Lower leg skin (tissue), 3 donors: ENCODE measurements at regions not wholly inside any gene's neighbourhood (a gene's known extent, or its start where the extent isn't known, plus 50 kb on each side); places are given as distances from the start of the nearest gene placed in this dataset.

Experiments
- POLR2A ChIP-seq, 2 donors: fragments of 450-650 bp; IDR thresholded peaks; one replicate each; pipeline ENCODE4 v1.6.1; 2016 to 2017; ENCODE audit warnings: antibody characterized with exemption in 2 of 2, mild to moderate bottlenecking in 1 of 2, moderate library complexity in 1 of 2
- TF ChIP-seq, protein P1 (sequence below), 3 donors: fragments of 450-650 bp; IDR thresholded peaks; one replicate each; pipeline ENCODE4 v1.5.1; 2016; ENCODE audit warnings: antibody characterized with exemption in 3 of 3, mild to moderate bottlenecking in 3 of 3, moderate library complexity in 2 of 3

DNA sequence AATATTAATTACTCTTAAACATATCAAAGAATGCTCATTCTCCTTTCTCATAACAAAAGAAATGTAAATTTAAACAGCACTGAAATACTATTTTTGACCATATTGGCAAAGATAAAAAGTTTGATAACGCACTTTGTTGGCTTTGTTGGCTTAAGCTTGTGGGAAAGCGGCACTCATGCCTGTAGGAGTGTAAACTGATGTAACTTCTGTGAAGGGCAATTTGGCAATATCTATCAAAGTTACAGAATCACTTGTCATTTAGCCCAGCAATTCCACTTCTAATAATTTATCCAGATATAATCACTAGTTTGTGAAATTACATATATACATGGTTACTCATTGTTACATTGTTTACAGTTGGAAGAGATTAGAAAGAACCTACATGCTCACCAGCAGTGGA is 96.3 kb upstream of the FOXN2 start:
- TF ChIP-seq, protein P1, sequence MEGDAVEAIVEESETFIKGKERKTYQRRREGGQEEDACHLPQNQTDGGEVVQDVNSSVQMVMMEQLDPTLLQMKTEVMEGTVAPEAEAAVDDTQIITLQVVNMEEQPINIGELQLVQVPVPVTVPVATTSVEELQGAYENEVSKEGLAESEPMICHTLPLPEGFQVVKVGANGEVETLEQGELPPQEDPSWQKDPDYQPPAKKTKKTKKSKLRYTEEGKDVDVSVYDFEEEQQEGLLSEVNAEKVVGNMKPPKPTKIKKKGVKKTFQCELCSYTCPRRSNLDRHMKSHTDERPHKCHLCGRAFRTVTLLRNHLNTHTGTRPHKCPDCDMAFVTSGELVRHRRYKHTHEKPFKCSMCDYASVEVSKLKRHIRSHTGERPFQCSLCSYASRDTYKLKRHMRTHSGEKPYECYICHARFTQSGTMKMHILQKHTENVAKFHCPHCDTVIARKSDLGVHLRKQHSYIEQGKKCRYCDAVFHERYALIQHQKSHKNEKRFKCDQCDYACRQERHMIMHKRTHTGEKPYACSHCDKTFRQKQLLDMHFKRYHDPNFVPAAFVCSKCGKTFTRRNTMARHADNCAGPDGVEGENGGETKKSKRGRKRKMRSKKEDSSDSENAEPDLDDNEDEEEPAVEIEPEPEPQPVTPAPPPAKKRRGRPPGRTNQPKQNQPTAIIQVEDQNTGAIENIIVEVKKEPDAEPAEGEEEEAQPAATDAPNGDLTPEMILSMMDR (IDR thresholded peaks at IDR 0.05) = no peak
- no peak for TF ChIP-seq POLR2A (IDR thresholded peaks at IDR 0.05)
